Adipose tissue (tissue), 3 donors: ENCODE measurements at regions not wholly inside any gene's neighbourhood (a gene's known extent, or its start where the extent isn't known, plus 50 kb on each side); places are given as distances from the start of the nearest gene placed in this dataset.

Experiments used
- H3K27ac ChIP-seq: one replicate; pipeline ENCODE4 v1.5.1; 2013; ENCODE audit warnings: low read depth, low read length
- WGBS, 3 donors: extraction: QIAGEN DNeasy Blood & Tissue Kit; methylation state at CpG; one replicate each; pipeline ENCODE4 v1.1.7; 2013; 5-methylcytosine and 5-hydroxymethylcytosine counted together
- donor health status: healthy with polysubstance abuse.
- donor health status: Bipolar disorder and iron deficiency.
- donor health status: healthy.

GRCh38 chr16:85332175-85332574 is 219.9 kb upstream of the CIBAR2 start:
- H3K27ac ChIP-seq = no peak overlapping the region
- 93 to 94% (median 93%) methylated on average over 12 of the region's 12 CpGs for WGBS, 3 donors

GRCh38 chr16:85333337-85333736 is 221.1 kb upstream of the CIBAR2 start:
- 93 to 97% (median 95%) methylated on average over 9 of the region's 9 CpGs for WGBS, 3 donors

GRCh38 chr16:85333744-85334640 is 221.7 kb upstream of the CIBAR2 start:
- H3K27ac ChIP-seq = no peak overlapping the region
- WGBS, 3 donors = 77 to 93% (median 81%) methylated on average over 29 of the region's 29 CpGs

More at GRCh38 chr16:85333337-85333736, 221.1 kb upstream of the CIBAR2 start:
- H3K27ac ChIP-seq = no peak overlapping the region

- H3K27ac ChIP-seq = no peak overlapping the region
- 23 to 55% (median 51%) methylated on average over 35 of the region's 35 CpGs for WGBS, 3 donors
Observed at GRCh38 chr16:85334718-85335583, 222.7 kb upstream of the CIBAR2 start.

- no peak overlapping the region for H3K27ac ChIP-seq
- WGBS, 3 donors = 75 to 86% (median 79%) methylated on average over 23 to 24 of the region's 24 CpGs
Observed at GRCh38 chr16:85335584-85336491, 223.6 kb upstream of the CIBAR2 start.

- 92 to 95% (median 92%) methylated on average over 11 of the region's 11 CpGs for WGBS, 3 donors
- no peak overlapping the region for H3K27ac ChIP-seq
Observed at GRCh38 chr16:85337910-85338637, 225.8 kb upstream of the CIBAR2 start.

GRCh38 chr16:85338638-85338982 is 226.3 kb upstream of the CIBAR2 start:
- WGBS, 3 donors = 91 to 93% (median 93%) methylated on average over 15 of the region's 15 CpGs
- no peak overlapping the region for H3K27ac ChIP-seq

- WGBS, 3 donors = 85 to 88% (median 86%) methylated on average over 24 of the region's 24 CpGs
- H3K27ac ChIP-seq = no peak overlapping the region
Observed at GRCh38 chr16:85338989-85339685, 226.9 kb upstream of the CIBAR2 start.

GRCh38 chr16:85341972-85342695 is 229.9 kb upstream of the CIBAR2 start:
- no peak overlapping the region for H3K27ac ChIP-seq
- 87 to 92% (median 89%) methylated on average over 19 of the region's 19 CpGs for WGBS, 3 donors

- WGBS, 3 donors = 88 to 91% (median 90%) methylated on average over 16 to 17 of the region's 17 CpGs
- H3K27ac ChIP-seq = no peak overlapping the region
Observed at GRCh38 chr16:85344502-85345128, 232.3 kb upstream of the CIBAR2 start.

- 61 to 86% (median 67%) methylated on average over 7 of the region's 7 CpGs for WGBS, 3 donors
Observed at GRCh38 chr16:85345129-85345639, 232.9 kb upstream of the CIBAR2 start.

GRCh38 chr16:85346404-85347212 is 234.3 kb upstream of the CIBAR2 start:
- whole genome bisulfite sequencing, 3 donors = 91 to 95% (median 93%) methylated on average over 12 of the region's 12 CpGs
- no peak overlapping the region for H3K27ac ChIP-seq

More at GRCh38 chr16:85345129-85345639, 232.9 kb upstream of the CIBAR2 start:
- no peak overlapping the region for H3K27ac ChIP-seq

- H3K27ac ChIP-seq = no peak overlapping the region
- 66 to 80% (median 75%) methylated on average over 9 to 11 of the region's 11 CpGs for WGBS, 3 donors
Observed at GRCh38 chr16:85347213-85347591, 234.9 kb upstream of the CIBAR2 start.

GRCh38 chr16:85348065-85348840 is 236.0 kb upstream of the CIBAR2 start:
- H3K27ac ChIP-seq = no peak overlapping the region
- WGBS, 3 donors = 93 to 96% (median 95%) methylated on average over 12 of the region's 12 CpGs
